Effector memory CD8-positive, alpha-beta T cell (primary cell): ENCODE measurements at regions not wholly inside any gene's neighbourhood (a gene's known extent, or its start where the extent isn't known, plus 50 kb on each side); places are given as distances from the start of the nearest gene placed in this dataset.

Experiments
- ATAC-seq: fragments of 150-1000 bp; cut with Tn5 transposase; replicated peaks from 2 replicates; pipeline ENCODE4 v1.10.0; 2021; ENCODE audit warnings: mild to moderate bottlenecking, moderate library complexity
- DNase-seq, 3 experiments: peaks; one replicate each; pipeline ENCODE4 v3.0.0; 2021
- H3K27ac Mint-ChIP-seq, 2 donors: one replicate each; pipeline ENCODE4 v1.8.0; 2022; ENCODE audit warnings: mild to moderate bottlenecking in 2 of 2, mixed read lengths in 2 of 2, moderate library complexity in 2 of 2
- H3K27me3 Mint-ChIP-seq, 2 donors: one replicate each; pipeline ENCODE4 v1.8.0; 2022; ENCODE audit warnings: mixed read lengths in 2 of 2
- H3K36me3 Mint-ChIP-seq: one replicate; pipeline ENCODE4 v1.8.0; 2022; ENCODE audit warnings: mild to moderate bottlenecking, moderate library complexity, mixed read lengths; ENCODE audit not compliant: insufficient read depth
- H3K4me1 Mint-ChIP-seq, 2 donors: one replicate each; pipeline ENCODE4 v1.8.0; 2022; ENCODE audit warnings: low read depth in 2 of 2, mixed read lengths in 2 of 2
- H3K4me3 Mint-ChIP-seq, 2 donors: one replicate each; pipeline ENCODE4 v1.8.0; 2022; ENCODE audit warnings: mild to moderate bottlenecking in 2 of 2, mixed read lengths in 2 of 2, moderate library complexity in 2 of 2
- H3K9me3 Mint-ChIP-seq, 2 donors: one replicate each; pipeline ENCODE4 v1.8.0; 2022; ENCODE audit warnings: mixed read lengths in 2 of 2

GRCh38 chr7:156590212-156590611 lies 50.4 kb upstream of the RNF32 start:
- no peak overlapping the region for H3K4me3 Mint-ChIP-seq
- ATAC-seq = no peak
- H3K36me3 Mint-ChIP-seq = no peaks in the 10 kb centered on the region
- no peak for DNase-seq
- peaks cover 5 to 8% of the 10 kb centered on the region in 2 donors for H3K9me3 Mint-ChIP-seq
- H3K4me1 Mint-ChIP-seq = no peaks in the 10 kb centered on the region
- no peak overlapping the region for H3K27ac Mint-ChIP-seq
- peaks cover 7 to 18% of the 10 kb centered on the region in 2 donors for H3K27me3 Mint-ChIP-seq

GRCh38 chr7:156589808-156590207 lies 50.8 kb upstream of the RNF32 start:
- Mint-ChIP-seq H3K36me3 (no peaks in the 10 kb centered on the region), H3K9me3 (peaks cover 5 to 8% of the 10 kb centered on the region in 2 donors), H3K4me1 (no peaks in the 10 kb centered on the region), H3K27ac (no peak overlapping the region), H3K27me3 (peaks cover 7 to 22% of the 10 kb centered on the region in 2 donors), H3K4me3 (no peak overlapping the region)
- DNase-seq = no peak
- ATAC-seq = no peak

- H3K36me3 Mint-ChIP-seq = peaks cover 8% of the 10 kb centered on the region
- H3K4me1 Mint-ChIP-seq = no peaks in the 10 kb centered on the region
- peaks cover 7 to 10% of the 10 kb centered on the region in 2 donors for H3K27me3 Mint-ChIP-seq
- ATAC-seq = no peak
- DNase-seq = no peak
- no peak overlapping the region for H3K27ac Mint-ChIP-seq
- H3K9me3 Mint-ChIP-seq = peaks cover 0 to 8% of the 10 kb centered on the region in 2 donors
- no peak overlapping the region for H3K4me3 Mint-ChIP-seq
Observed at GRCh38 chr7:156585926-156586325, 54.6 kb upstream of the RNF32 start.

GRCh38 chr7:156585025-156585648 lies 55.4 kb upstream of the RNF32 start:
- Mint-ChIP-seq H3K27me3 (peaks cover 4 to 6% of the 10 kb centered on the region in 2 donors), H3K9me3 (peaks cover 0 to 8% of the 10 kb centered on the region in 2 donors), H3K27ac (no peak overlapping the region), H3K4me1 (no peaks in the 10 kb centered on the region), H3K36me3 (peaks cover 8% of the 10 kb centered on the region), H3K4me3 (no peak overlapping the region)
- DNase-seq (no peak), ATAC-seq (no peak)

- no peaks in the 10 kb centered on the region for H3K4me1 Mint-ChIP-seq
- DNase-seq (no peak), ATAC-seq (no peak)
- no peak overlapping the region for H3K4me3 Mint-ChIP-seq
- H3K27ac Mint-ChIP-seq = no peak overlapping the region
- H3K36me3 Mint-ChIP-seq = peaks cover 12% of the 10 kb centered on the region
- peaks cover 0 to 12% of the 10 kb centered on the region in 2 donors for H3K27me3 Mint-ChIP-seq
- peaks cover 0 to 8% of the 10 kb centered on the region in 2 donors for H3K9me3 Mint-ChIP-seq
Observed at GRCh38 chr7:156582591-156583123, 57.9 kb upstream of the RNF32 start.

GRCh38 chr7:156580036-156580435 lies 60.5 kb upstream of the RNF32 start:
- H3K4me3 Mint-ChIP-seq = no peak overlapping the region
- no peaks in the 10 kb centered on the region for H3K4me1 Mint-ChIP-seq
- peaks cover 14 to 20% of the 10 kb centered on the region in 2 donors for H3K27me3 Mint-ChIP-seq
- H3K9me3 Mint-ChIP-seq = no peaks in the 10 kb centered on the region
- DNase-seq (no peak), ATAC-seq (no peak)
- H3K27ac Mint-ChIP-seq = no peak overlapping the region
- H3K36me3 Mint-ChIP-seq = peaks cover 12% of the 10 kb centered on the region

- Mint-ChIP-seq H3K27me3 (peaks cover 14 to 18% of the 10 kb centered on the region in 2 donors), H3K4me1 (no peaks in the 10 kb centered on the region), H3K36me3 (peaks cover 12% of the 10 kb centered on the region), H3K27ac (no peak overlapping the region), H3K9me3 (no peaks in the 10 kb centered on the region), H3K4me3 (no peak overlapping the region)
- ATAC-seq (no peak), DNase-seq (no peak)
Observed at GRCh38 chr7:156579566-156579965, 61.0 kb upstream of the RNF32 start.

- Mint-ChIP-seq H3K9me3 (no peaks in the 10 kb centered on the region), H3K4me1 (no peaks in the 10 kb centered on the region), H3K4me3 (no peak overlapping the region), H3K36me3 (peaks cover 12% of the 10 kb centered on the region), H3K27me3 (peaks cover 14 to 24% of the 10 kb centered on the region in 2 donors), H3K27ac (no peak overlapping the region)
- ATAC-seq (no peak), DNase-seq (no peak)
Observed at GRCh38 chr7:156578978-156579430, 61.6 kb upstream of the RNF32 start.

- Mint-ChIP-seq H3K9me3 (no peaks in the 10 kb centered on the region), H3K27ac (no peak overlapping the region), H3K4me1 (no peaks in the 10 kb centered on the region), H3K36me3 (peaks cover 12% of the 10 kb centered on the region), H3K27me3 (peaks cover 18 to 28% of the 10 kb centered on the region in 2 donors), H3K4me3 (no peak overlapping the region)
- DNase-seq (no peak), ATAC-seq (no peak)
Observed at GRCh38 chr7:156578578-156578940, 62.0 kb upstream of the RNF32 start.

GRCh38 chr7:156577645-156578577 lies 62.7 kb upstream of the RNF32 start:
- DNase-seq (no peak), ATAC-seq (no peak)
- Mint-ChIP-seq H3K27me3 (peaks cover 24 to 35% of the 10 kb centered on the region in 2 donors), H3K27ac (no peak overlapping the region), H3K4me1 (no peaks in the 10 kb centered on the region), H3K36me3 (peaks cover 10% of the 10 kb centered on the region), H3K4me3 (no peak overlapping the region), H3K9me3 (no peaks in the 10 kb centered on the region)

- H3K4me1 Mint-ChIP-seq = no peaks in the 10 kb centered on the region
- no peak overlapping the region for H3K27ac Mint-ChIP-seq
- H3K4me3 Mint-ChIP-seq = no peak overlapping the region
- ATAC-seq = no peak
- peaks cover 4% of the 10 kb centered on the region for H3K36me3 Mint-ChIP-seq
- H3K27me3 Mint-ChIP-seq = peaks cover 29 to 41% of the 10 kb centered on the region in 2 donors
- H3K9me3 Mint-ChIP-seq = no peaks in the 10 kb centered on the region
- no peak for DNase-seq
Observed at GRCh38 chr7:156576216-156577058, 64.1 kb upstream of the RNF32 start.

GRCh38 chr7:156568258-156568657 lies 72.3 kb upstream of the RNF32 start:
- no peaks in the 10 kb centered on the region for H3K36me3 Mint-ChIP-seq

More at GRCh38 chr7:156568258-156568657, 72.3 kb upstream of the RNF32 start:
- DNase-seq (no peak), ATAC-seq (no peak)
- H3K9me3 Mint-ChIP-seq = peaks cover 0 to 7% of the 10 kb centered on the region in 2 donors
- H3K4me1 Mint-ChIP-seq = no peaks in the 10 kb centered on the region
- peaks cover 15 to 18% of the 10 kb centered on the region in 2 donors for H3K27me3 Mint-ChIP-seq
- H3K27ac Mint-ChIP-seq = no peak overlapping the region
- H3K4me3 Mint-ChIP-seq = no peak overlapping the region
